GM18520 (cell line): ENCODE measurements at regions not wholly inside any gene's neighbourhood (a gene's known extent, or its start where the extent isn't known, plus 50 kb on each side); places are given as distances from the start of the nearest gene placed in this dataset.

ENCODE experiments used
- ATAC-seq: cut with Tn5 transposase; IDR thresholded peaks from one replicate; pipeline ENCODE4 v1.9.1; 2021; ENCODE audit not compliant: unreplicated experiment

GRCh38 chr3:63193647-63194046 lies 84.5 kb upstream of the SYNPR start:
- no peak for ATAC-seq

DNA sequence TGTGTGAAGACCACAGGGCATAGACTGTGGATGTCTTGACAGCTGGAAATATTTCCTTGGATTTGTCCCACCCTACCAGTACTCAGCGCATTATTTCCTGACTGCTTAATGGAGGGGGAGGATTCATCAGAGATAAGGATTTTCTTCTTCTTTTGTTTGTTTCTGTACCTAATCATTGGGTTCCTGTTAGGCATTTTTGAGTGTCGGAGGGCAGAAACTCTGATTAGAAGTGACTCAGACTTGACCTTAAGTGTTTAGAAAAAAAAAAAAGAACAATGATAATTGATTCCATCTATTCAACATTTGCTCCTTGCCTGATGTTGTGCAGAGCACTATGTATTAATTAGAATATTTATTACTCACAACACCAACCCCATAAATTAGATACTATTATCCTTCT lies 78.5 kb upstream of the SYNPR start:
- ATAC-seq: no peak

- ATAC-seq: no peak
These were observed 75.6 kb upstream of the SYNPR start for GRCh38 chr3:63202529-63202928.

DNA sequence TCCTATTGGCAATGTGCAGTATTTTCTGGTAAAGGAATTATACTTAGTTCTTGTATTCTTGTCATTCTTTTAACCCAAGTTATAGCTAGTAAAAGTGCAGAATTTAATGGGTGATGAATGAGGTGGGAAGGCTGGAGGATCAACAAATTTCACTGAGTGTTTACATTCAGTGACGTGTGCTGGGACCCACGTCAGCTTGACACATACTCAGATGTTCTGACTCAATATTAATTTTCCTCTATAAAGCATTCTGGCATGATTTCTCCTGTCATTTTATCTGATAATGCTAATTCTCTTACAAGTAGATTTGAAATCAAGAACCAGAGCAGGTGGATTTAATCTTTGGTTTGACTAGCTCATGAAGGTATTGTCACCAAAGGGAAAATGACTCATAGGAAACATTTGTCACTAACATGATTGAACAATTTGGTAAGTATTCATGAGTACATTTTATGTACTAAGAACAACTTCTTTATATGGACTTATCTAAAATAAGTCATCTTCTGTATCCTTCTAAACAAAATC lies 71.0 kb upstream of the SYNPR start:
- no peak for ATAC-seq

DNA sequence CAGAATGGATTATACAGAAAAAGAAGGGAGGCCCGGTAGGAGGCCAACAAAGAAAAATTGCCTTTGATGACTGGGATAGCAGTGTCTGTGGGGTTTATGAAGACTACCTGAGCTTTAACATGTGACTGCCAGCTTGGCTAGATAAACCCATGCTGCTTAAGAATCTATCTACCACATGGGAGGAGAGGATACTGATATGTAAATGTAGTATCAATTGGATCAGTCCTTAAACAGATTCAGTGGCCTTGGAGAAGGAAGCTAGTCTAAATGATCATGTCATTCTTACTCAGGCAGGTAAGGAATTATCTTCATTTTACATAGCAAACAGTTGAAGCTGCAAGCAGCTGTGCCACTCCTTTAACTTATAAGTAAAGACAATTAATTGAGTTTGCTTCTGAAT lies 50.0 kb upstream of the SYNPR start:
- ATAC-seq: no peak
